ENCODE measurements at regions not wholly inside any gene's neighbourhood (a gene's known extent, or its start where the extent isn't known, plus 50 kb on each side); places are given as distances from the start of the nearest gene placed in this dataset.

- TF ChIP-seq REST (IDR thresholded peaks at IDR 0.05; ENCODE audit: unreplicated experiment) (no peak), NANOG (IDR thresholded peaks at IDR 0.05; ENCODE audit: borderline replicate concordance) (no peak), ZNF331 (CRISPR knock-in tag; IDR thresholded peaks at IDR 0.05; ENCODE audit: low read depth) (no peak), EZH2 (IDR thresholded peaks at IDR 0.05; ENCODE audit: low read depth, unreplicated experiment) (no peak), CTCF (conservative IDR thresholded peaks at IDR 0.05; ENCODE audit: low read depth in 2 of 2) (no peak)
Observed at GRCh38 chr21:16741141-16741665, 771.6 kb upstream of the CXADR start (continued).

GRCh38 chr21:16742131-16742641 lies 770.7 kb upstream of the CXADR start:
- no peak overlapping the region for H3K4me3 Mint-ChIP-seq
- H2AFZ ChIP-seq = no peak overlapping the region
- H3K27ac Mint-ChIP-seq = no peak overlapping the region; the same call in 1 of the 2 replicates
- no peaks in the 10 kb centered on the region for H3K27me3 ChIP-seq (ENCODE audit: insufficient read depth)
- no peaks in the 10 kb centered on the region for H3K9me3 Mint-ChIP-seq
- no peak overlapping the region for H3K4me2 ChIP-seq
- no peaks in the 10 kb centered on the region for H3F3A ChIP-seq (replicated peaks; ENCODE audit: low read depth)
- H4K20me1 ChIP-seq (replicated peaks; ENCODE audit: insufficient read depth) = no peaks in the 10 kb centered on the region
- H3K4me3 ChIP-seq = no peak overlapping the region
- H3K4me1 ChIP-seq (ENCODE audit: insufficient read depth) = no peaks in the 10 kb centered on the region
- no peaks in the 10 kb centered on the region for H3K9me2 ChIP-seq (ENCODE audit: insufficient read depth)
- no peaks in the 10 kb centered on the region for H3K79me2 ChIP-seq (replicated peaks; ENCODE audit: insufficient read depth)
- no peak for ATAC-seq
- DNase-seq (ENCODE audit: low spot score) = no peak
- H3K27ac ChIP-seq (ENCODE audit: low read depth) = no peak overlapping the region
- no peaks in the 10 kb centered on the region for H3K36me3 ChIP-seq (ENCODE audit: insufficient read depth)
- no peaks in the 10 kb centered on the region for H3K27me3 Mint-ChIP-seq (ENCODE audit: insufficient read depth, low read depth, poor library complexity)
- H3K36me3 Mint-ChIP-seq (ENCODE audit: low read depth) = no peaks in the 10 kb centered on the region
- no peaks in the 10 kb centered on the region for H3K4me1 Mint-ChIP-seq
- TF ChIP-seq ZNF331 (CRISPR knock-in tag; IDR thresholded peaks at IDR 0.05; ENCODE audit: low read depth) (no peak), CREB1 (CRISPR knock-in tag; IDR thresholded peaks at IDR 0.05; ENCODE audit: low read depth) (no peak), CTCF (conservative IDR thresholded peaks at IDR 0.05; ENCODE audit: low read depth in 2 of 2) (no peak), EZH2 (IDR thresholded peaks at IDR 0.05; ENCODE audit: low read depth, unreplicated experiment) (no peak), STAT1 (IDR thresholded peaks at IDR 0.05; ENCODE audit: unreplicated experiment) (no peak), REST (IDR thresholded peaks at IDR 0.05; ENCODE audit: unreplicated experiment) (no peak), ETS1 (IDR thresholded peaks at IDR 0.05) (no peak), EZH2phosphoT487 (IDR thresholded peaks at IDR 0.05; ENCODE audit: unreplicated experiment) (no peak)

Measured in GM23338 (cell line).